Left lung (tissue), 4 donors: ENCODE measurements at regions not wholly inside any gene's neighbourhood (a gene's known extent, or its start where the extent isn't known, plus 50 kb on each side); places are given as distances from the start of the nearest gene placed in this dataset.

Source experiments
- ATAC-seq: fragments of 200-7000 bp; cut with Tn5 transposase; one replicate; pipeline ENCODE4 v1.9.1; 2020; ENCODE audit warnings: moderate library complexity
- DNase-seq, 4 donors: peaks; one replicate each; pipeline ENCODE4 v3.0.0-alpha.2; 2013 to 2020
- H3K27ac ChIP-seq, 2 donors: fragments of 200-600 bp; sonication (generic) in 1 of 2; one replicate each; pipeline versions ENCODE4 v1.5.0 to v1.8.0; 2020 to 2021
- H3K27me3 ChIP-seq, 2 donors: fragments of 200-600 bp; sonication (generic) in 1 of 2; one replicate each; pipeline versions ENCODE4 v1.5.0 to v1.8.0; 2020 to 2021
- H3K36me3 ChIP-seq, 2 donors: fragments of 200-600 bp; sonication (generic) in 1 of 2; one replicate each; pipeline versions ENCODE4 v1.5.0 to v1.8.0; 2020 to 2021
- H3K4me1 ChIP-seq, 2 donors: fragments of 200-600 bp; one replicate each; pipeline ENCODE4 v1.8.0; 2021
- H3K4me3 ChIP-seq, 2 donors: fragments of 200-600 bp; sonication (generic) in 1 of 2; one replicate each; pipeline versions ENCODE4 v1.5.0 to v1.8.0; 2020 to 2021; ENCODE audit warnings: mild to moderate bottlenecking in 1 of 2
- H3K9me3 ChIP-seq, 2 donors: fragments of 200-600 bp; sonication (generic) in 1 of 2; one replicate each; pipeline versions ENCODE4 v1.5.0 to v1.8.0; 2020 to 2021
- intact Hi-C, 2 donors: fragments of 100-400 bp; cut with DNase I; formaldehyde crosslinking; loops; one replicate each; pipeline versions ENCODE4 v1.11.2 to v1.14.2; 2022
- TF ChIP-seq, protein P1 (sequence below), 2 donors: fragments of 200-600 bp; sonication (generic) in 1 of 2; IDR thresholded peaks; one replicate each; pipeline versions ENCODE4 v1.5.0 to v1.8.0; 2021; ENCODE audit warnings: antibody characterized with exemption in 2 of 2
- donor health status: DM: no; HTN: yes; CAD: no.
- donor health status: DM: no; HTN: no; CAD: no.

DNA sequence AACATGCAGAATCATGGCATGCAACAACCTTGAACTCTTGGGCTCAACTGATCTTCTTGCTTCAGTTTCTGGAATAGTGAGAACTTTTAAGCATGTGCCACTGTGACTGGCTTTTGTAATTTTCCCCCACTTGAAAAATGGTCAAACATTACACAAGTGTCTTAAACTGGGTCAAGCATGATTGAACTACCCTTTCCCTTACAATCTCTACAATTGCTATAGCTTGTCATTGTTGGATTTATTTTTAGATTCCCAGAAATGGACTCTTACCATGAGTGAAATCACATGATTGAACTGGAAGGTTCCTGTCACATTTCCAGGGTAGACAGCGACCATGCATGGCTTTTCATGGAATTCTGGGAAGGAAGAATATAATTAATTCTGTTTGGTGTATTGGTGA, 102.2 kb upstream of the TUBA3C start:
- DNase-seq (no peak), ATAC-seq (peak; percentile 89)
- TF ChIP-seq, protein P1, sequence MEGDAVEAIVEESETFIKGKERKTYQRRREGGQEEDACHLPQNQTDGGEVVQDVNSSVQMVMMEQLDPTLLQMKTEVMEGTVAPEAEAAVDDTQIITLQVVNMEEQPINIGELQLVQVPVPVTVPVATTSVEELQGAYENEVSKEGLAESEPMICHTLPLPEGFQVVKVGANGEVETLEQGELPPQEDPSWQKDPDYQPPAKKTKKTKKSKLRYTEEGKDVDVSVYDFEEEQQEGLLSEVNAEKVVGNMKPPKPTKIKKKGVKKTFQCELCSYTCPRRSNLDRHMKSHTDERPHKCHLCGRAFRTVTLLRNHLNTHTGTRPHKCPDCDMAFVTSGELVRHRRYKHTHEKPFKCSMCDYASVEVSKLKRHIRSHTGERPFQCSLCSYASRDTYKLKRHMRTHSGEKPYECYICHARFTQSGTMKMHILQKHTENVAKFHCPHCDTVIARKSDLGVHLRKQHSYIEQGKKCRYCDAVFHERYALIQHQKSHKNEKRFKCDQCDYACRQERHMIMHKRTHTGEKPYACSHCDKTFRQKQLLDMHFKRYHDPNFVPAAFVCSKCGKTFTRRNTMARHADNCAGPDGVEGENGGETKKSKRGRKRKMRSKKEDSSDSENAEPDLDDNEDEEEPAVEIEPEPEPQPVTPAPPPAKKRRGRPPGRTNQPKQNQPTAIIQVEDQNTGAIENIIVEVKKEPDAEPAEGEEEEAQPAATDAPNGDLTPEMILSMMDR (IDR thresholded peaks at IDR 0.05), result no peak
- H3K9me3 ChIP-seq, result no peaks in the 10 kb centered on the region
- H3K27ac ChIP-seq, result no peak overlapping the region
- no peaks in the 10 kb centered on the region for H3K4me1 ChIP-seq
- H3K36me3 ChIP-seq, result no peaks in the 10 kb centered on the region
- no peak overlapping the region for H3K4me3 ChIP-seq
- intact Hi-C loops, result no loop called here
- no peaks in the 10 kb centered on the region for H3K27me3 ChIP-seq

DNA sequence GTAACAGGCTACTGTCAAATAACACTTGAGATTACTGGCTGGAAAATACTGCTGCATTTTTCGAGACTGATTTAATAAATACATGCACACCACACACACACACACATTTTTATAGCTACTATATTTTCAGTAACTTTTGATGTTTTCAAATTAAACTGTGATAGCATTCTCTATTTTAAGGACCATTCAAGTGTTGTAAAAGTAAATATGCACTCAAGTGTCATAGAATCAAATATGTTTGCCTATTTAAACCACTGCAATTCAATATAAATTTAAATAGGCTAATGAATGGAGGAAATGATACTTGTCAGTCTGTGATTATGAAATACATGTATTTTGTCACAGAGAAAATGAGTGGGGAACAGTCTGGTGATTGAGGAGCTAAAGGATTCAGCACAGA, 86.7 kb upstream of the TUBA3C start:
- DNase-seq, result no peak
- intact Hi-C loops, result no loop called here
- H3K36me3 ChIP-seq, result no peaks in the 10 kb centered on the region
- H3K4me1 ChIP-seq, result no peaks in the 10 kb centered on the region
- H3K9me3 ChIP-seq, result peaks cover 0 to 4% of the 10 kb centered on the region in 2 donors
- no peaks in the 10 kb centered on the region for H3K27me3 ChIP-seq
- no peak overlapping the region for H3K27ac ChIP-seq
- ATAC-seq, result peak; percentile 65
- TF ChIP-seq, protein P1 (IDR thresholded peaks at IDR 0.05), result no peak
- H3K4me3 ChIP-seq, result no peak overlapping the region

DNA sequence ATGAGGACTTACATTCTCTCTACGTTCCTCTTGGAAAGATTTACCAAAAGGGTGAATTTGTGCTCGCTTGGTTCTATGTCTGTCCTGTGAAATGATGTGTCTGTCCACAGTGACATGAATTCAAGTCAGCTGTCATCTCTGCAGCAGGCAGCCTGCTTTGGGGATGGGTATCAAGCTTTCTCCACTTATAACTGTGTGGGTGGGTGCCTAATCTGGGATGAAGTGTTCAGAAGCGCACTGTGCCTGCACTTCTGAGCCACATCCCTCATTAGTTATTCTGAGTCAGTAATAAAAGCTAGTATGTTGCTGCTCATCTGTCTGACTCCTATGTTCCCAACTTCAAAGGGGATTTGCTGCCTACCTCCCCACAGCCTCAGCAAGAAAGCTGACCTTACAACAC, 86.1 kb upstream of the TUBA3C start:
- Histone ChIP-seq H3K27me3 (no peaks in the 10 kb centered on the region), H3K27ac (no peak overlapping the region), H3K4me1 (no peaks in the 10 kb centered on the region), H3K4me3 (no peak overlapping the region), H3K36me3 (no peaks in the 10 kb centered on the region), H3K9me3 (peaks cover 0 to 3% of the 10 kb centered on the region in 2 donors)
- intact Hi-C loops, result no loop called here
- ATAC-seq, result no peak
- TF ChIP-seq, protein P1 (IDR thresholded peaks at IDR 0.05), result no peak
- no peak for DNase-seq

DNA sequence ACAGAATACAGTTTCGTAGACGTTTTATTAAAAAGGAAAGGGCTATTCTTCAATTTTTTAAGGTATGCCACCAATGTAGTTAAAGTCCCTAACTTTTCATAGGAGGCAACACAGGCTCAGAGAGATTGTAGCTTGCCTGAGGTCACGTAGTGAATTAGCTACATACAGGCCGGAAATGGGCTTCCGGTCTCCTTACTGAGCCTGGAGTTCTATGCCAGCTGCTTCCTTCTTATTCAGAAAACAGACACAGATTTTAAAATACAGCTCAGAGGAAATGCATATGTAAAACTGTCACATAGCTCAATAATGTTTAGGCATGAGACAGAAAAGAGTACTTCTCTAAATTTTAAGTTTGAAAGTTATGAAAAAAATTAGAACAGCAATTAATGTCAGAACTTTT, 85.4 kb upstream of the TUBA3C start:
- Histone ChIP-seq H3K27ac (no peak overlapping the region), H3K4me3 (no peak overlapping the region), H3K9me3 (no peaks in the 10 kb centered on the region), H3K4me1 (no peaks in the 10 kb centered on the region), H3K36me3 (no peaks in the 10 kb centered on the region), H3K27me3 (no peaks in the 10 kb centered on the region)
- DNase-seq, result no peak
- intact Hi-C loops, result no loop called here
- ATAC-seq, result no peak
- TF ChIP-seq, protein P1 (IDR thresholded peaks at IDR 0.05), result no peak

DNA sequence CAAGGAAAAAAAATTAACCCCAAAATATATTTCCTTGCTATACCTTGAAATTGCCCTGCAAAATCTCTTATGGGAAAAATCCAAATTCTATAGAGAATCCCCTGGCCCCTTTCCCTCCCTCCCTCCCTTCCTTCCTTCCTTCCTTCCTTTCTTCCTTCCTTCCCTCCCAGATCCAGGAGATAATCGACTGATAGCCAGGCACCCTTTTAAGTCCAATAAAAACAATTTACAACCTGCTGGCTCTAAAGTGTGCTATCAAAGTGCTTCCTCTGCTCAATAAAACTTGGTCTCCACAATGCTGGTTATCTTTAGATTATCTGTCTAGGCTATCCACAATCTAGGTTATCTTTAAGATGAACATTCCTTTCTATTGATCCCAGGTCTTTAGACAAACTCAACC, 83.1 kb upstream of the TUBA3C start:
- H3K4me1 ChIP-seq, result no peaks in the 10 kb centered on the region
- TF ChIP-seq, protein P1 (IDR thresholded peaks at IDR 0.05), result no peak
- no peak overlapping the region for H3K27ac ChIP-seq
- no peaks in the 10 kb centered on the region for H3K36me3 ChIP-seq
- no peaks in the 10 kb centered on the region for H3K9me3 ChIP-seq
- no peaks in the 10 kb centered on the region for H3K27me3 ChIP-seq
- DNase-seq (no peak), ATAC-seq (no peak)
- intact Hi-C loops, result no loop called here
- no peak overlapping the region for H3K4me3 ChIP-seq
